GM04504 (cell line): ENCODE measurements at regions not wholly inside any gene's neighbourhood (a gene's known extent, or its start where the extent isn't known, plus 50 kb on each side); places are given as distances from the start of the nearest gene placed in this dataset.
"Not testable (repeated sequence)": the region's sequence is repeated elsewhere in the genome, so short reads cannot be mapped to it uniquely, and the experiment has no call there.

Source experiments
- DNase-seq: peaks from one replicate; pipeline ENCODE4 v3.0.0-alpha.2; 2012; ENCODE audit warnings: low read depth

GRCh38 chr22:47921906-47922305, 1159.5 kb downstream of the TBC1D22A start:
- no peak for DNase-seq

- DNase-seq: no peak
Observed at GRCh38 chr22:47920380-47920959, 1158.0 kb downstream of the TBC1D22A start.

- DNase-seq: no peak
Observed at GRCh38 chr22:47919893-47920292, 1157.4 kb downstream of the TBC1D22A start.

GRCh38 chr22:47919001-47919441, 1156.6 kb downstream of the TBC1D22A start:
- DNase-seq: no peak

GRCh38 chr22:47918276-47918921, 1155.9 kb downstream of the TBC1D22A start:
- no peak for DNase-seq

GRCh38 chr22:47914481-47915097, 1152.1 kb downstream of the TBC1D22A start:
- DNase-seq: no peak

GRCh38 chr22:47902646-47903180, 1140.3 kb downstream of the TBC1D22A start:
- DNase-seq: no peak

- DNase-seq: no peak
Observed at GRCh38 chr22:47901911-47902310, 1139.5 kb downstream of the TBC1D22A start.

- DNase-seq: no peak
Observed at GRCh38 chr22:47899894-47900293, 1137.4 kb downstream of the TBC1D22A start.

- no peak for DNase-seq
Observed at GRCh38 chr22:47898946-47899345, 1136.5 kb downstream of the TBC1D22A start.

- DNase-seq: no peak
Observed at GRCh38 chr22:47891609-47892008, 1129.2 kb downstream of the TBC1D22A start.

GRCh38 chr22:47888817-47889216, 1126.4 kb downstream of the TBC1D22A start:
- no peak for DNase-seq

- DNase-seq: no peak
Observed at GRCh38 chr22:47884775-47885174, 1122.3 kb downstream of the TBC1D22A start.

- no peak for DNase-seq
Observed at GRCh38 chr22:47884200-47884599, 1121.8 kb downstream of the TBC1D22A start.

- DNase-seq: no peak
Observed at GRCh38 chr22:47883757-47884156, 1121.3 kb downstream of the TBC1D22A start.

GRCh38 chr22:47879346-47879745, 1116.9 kb downstream of the TBC1D22A start:
- DNase-seq: no peak

GRCh38 chr22:47878460-47878859, 1116.0 kb downstream of the TBC1D22A start:
- DNase-seq: no peak

- DNase-seq: no peak
Observed at GRCh38 chr22:47872761-47873535, 1110.5 kb downstream of the TBC1D22A start.

GRCh38 chr22:47865626-47866025, 1103.2 kb downstream of the TBC1D22A start:
- no peak for DNase-seq

GRCh38 chr22:47862394-47862793, 1099.9 kb downstream of the TBC1D22A start:
- DNase-seq: no peak

GRCh38 chr22:47860907-47861306, 1098.5 kb downstream of the TBC1D22A start:
- DNase-seq: not testable (repeated sequence)

GRCh38 chr22:47859881-47860525, 1097.6 kb downstream of the TBC1D22A start:
- DNase-seq: no peak
